ENCODE measurements at regions not wholly inside any gene's neighbourhood (a gene's known extent, or its start where the extent isn't known, plus 50 kb on each side); places are given as distances from the start of the nearest gene placed in this dataset.

DNA sequence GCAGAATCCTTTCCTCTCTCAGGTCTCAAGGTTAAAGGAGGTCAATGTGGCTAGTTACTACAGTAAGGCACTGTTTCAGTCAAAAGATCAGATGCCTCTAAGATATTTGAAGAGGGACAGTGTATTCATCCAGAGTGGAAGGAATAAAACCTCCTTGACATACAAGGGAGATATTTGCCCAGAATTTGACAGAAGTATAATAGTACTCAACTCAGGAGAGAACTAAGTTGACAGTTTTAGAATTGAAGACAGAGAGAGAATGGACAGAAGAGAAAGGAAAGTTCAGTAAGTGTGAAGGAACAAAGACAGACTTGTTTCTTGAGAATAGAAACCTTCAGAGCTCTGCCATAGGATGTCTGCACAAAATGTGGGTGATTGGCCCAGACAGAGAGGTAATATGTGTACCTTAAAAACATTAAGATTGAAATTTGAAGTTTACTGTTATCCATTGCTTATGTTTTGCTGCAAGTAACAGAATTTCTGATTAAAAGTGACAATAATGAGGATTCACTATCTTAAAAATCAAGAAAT is 507.1 kb downstream of the IGSF11 start (continued):
- TF ChIP-seq BCL11A (IDR thresholded peaks at IDR 0.05; ENCODE audit: low read depth in 2 of 2, low read length in 2 of 2): no peak
